ENCODE measurements at regions not wholly inside any gene's neighbourhood (a gene's known extent, or its start where the extent isn't known, plus 50 kb on each side); places are given as distances from the start of the nearest gene placed in this dataset.

DNA sequence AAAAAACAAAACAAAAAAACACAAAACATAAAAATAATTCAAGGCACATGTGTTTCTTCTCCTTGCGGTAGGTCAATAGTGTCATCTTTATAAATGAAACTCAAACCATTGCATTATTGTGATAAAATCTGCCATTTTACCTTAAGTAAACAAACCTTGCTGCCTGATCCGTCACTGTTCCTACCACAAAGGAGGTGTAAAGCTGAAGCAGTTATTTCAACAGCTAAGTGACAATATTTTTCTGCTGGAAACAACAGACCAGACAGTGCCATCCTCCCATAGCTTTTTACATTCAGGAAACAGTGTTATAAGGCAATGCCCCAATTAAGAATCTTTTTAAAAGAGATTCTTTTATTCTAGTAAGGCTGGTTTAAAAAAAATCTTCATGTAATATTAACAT, 242.7 kb downstream of the PPP1R2C start:
- no peak for TF ChIP-seq POLR2A (IDR thresholded peaks at IDR 0.05)
- TF ChIP-seq, protein P1, sequence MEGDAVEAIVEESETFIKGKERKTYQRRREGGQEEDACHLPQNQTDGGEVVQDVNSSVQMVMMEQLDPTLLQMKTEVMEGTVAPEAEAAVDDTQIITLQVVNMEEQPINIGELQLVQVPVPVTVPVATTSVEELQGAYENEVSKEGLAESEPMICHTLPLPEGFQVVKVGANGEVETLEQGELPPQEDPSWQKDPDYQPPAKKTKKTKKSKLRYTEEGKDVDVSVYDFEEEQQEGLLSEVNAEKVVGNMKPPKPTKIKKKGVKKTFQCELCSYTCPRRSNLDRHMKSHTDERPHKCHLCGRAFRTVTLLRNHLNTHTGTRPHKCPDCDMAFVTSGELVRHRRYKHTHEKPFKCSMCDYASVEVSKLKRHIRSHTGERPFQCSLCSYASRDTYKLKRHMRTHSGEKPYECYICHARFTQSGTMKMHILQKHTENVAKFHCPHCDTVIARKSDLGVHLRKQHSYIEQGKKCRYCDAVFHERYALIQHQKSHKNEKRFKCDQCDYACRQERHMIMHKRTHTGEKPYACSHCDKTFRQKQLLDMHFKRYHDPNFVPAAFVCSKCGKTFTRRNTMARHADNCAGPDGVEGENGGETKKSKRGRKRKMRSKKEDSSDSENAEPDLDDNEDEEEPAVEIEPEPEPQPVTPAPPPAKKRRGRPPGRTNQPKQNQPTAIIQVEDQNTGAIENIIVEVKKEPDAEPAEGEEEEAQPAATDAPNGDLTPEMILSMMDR (IDR thresholded peaks at IDR 0.05): no peak
